Tibial nerve (tissue), 4 donors: ENCODE measurements at regions not wholly inside any gene's neighbourhood (a gene's known extent, or its start where the extent isn't known, plus 50 kb on each side); places are given as distances from the start of the nearest gene placed in this dataset.

Experiments
- DNase-seq, 2 donors: peaks; one replicate each; pipeline ENCODE4 v3.0.0-alpha.2; 2019; ENCODE audit warnings: low spot score in 2 of 2
- H3K27ac ChIP-seq, 4 donors: fragments of 200-600 bp; sonication (generic) in 3 of 4; one replicate each; pipeline ENCODE4 v1.5.1; 2017 to 2019; ENCODE audit warnings: mild to moderate bottlenecking in 1 of 4
- H3K27me3 ChIP-seq, 2 donors: fragments of 200-600 bp; sonication (generic) in 1 of 2; one replicate each; pipeline versions ENCODE4 v1.5.1 to v1.6.0; 2017 to 2019
- H3K36me3 ChIP-seq, 3 donors: fragments of 200-600 bp; sonication (generic); one replicate each; pipeline ENCODE4 v1.5.1; 2018 to 2019
- H3K4me1 ChIP-seq, 4 donors: fragments of 200-600 bp; sonication (generic) in 3 of 4; one replicate each; pipeline ENCODE4 v1.5.1; 2017 to 2019
- H3K4me3 ChIP-seq, 4 donors: fragments of 200-600 bp; sonication (generic) in 3 of 4; one replicate each; pipeline ENCODE4 v1.5.1; 2017 to 2019; ENCODE audit warnings: mild to moderate bottlenecking in 1 of 4, moderate library complexity in 1 of 4
- H3K9me3 ChIP-seq, 4 donors: fragments of 200-600 bp; sonication (generic) in 3 of 4; one replicate each; pipeline ENCODE4 v1.5.1; 2017 to 2019
- EP300 ChIP-seq, 2 donors: sonication (generic); formaldehyde crosslinking; IDR thresholded peaks; one replicate each; pipeline ENCODE4 v1.6.1; 2017; ENCODE audit warnings: antibody characterized with exemption in 2 of 2, mild to moderate bottlenecking in 1 of 2
- POLR2A ChIP-seq, 2 donors: fragments of 450-650 bp; IDR thresholded peaks; one replicate each; pipeline ENCODE4 v1.6.1; 2017; ENCODE audit warnings: antibody characterized with exemption in 2 of 2, mild to moderate bottlenecking in 2 of 2, moderate library complexity in 2 of 2
- WGBS, 2 donors: methylation state at CpG; one replicate each; pipeline ENCODE4 v1.1.5; 2018; 5-methylcytosine and 5-hydroxymethylcytosine counted together
- TF ChIP-seq, protein P1 (sequence below), 5 experiments: fragments of 200-600 bp in 3 of 5; fragments of 450-650 bp in 2 of 5; sonication (generic) in 3 of 5; IDR thresholded peaks; one replicate each; pipeline ENCODE4 v1.5.1; 2016 to 2019; ENCODE audit warnings: antibody characterized with exemption in 5 of 5, mild to moderate bottlenecking in 3 of 5, moderate library complexity in 2 of 5

DNA sequence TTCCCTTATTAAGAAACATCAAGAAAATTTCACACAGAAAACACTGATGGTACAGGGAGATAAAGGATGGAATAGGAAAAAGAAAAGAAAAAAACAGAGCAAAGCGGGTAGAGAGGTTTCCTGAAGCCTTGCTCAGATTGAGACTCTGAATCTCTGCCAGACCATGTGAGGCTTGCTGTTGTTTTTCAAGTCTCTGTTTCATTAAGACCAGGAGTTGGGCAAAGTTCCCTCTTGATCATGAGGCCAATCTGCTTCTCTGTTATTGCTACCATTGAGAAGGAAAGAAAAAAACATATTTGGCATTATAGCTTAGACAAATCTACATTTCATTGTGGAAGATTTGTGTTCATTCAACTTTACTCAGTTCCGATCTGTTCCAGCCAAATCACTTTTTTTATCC is 201.6 kb upstream of the SOX9 start:
- Histone ChIP-seq H3K27me3 (no peaks in the 10 kb centered on the region), H3K4me3 (no peak overlapping the region), H3K36me3 (no peaks in the 10 kb centered on the region), H3K27ac (no peak overlapping the region), H3K9me3 (no peaks in the 10 kb centered on the region), H3K4me1 (no peaks in the 10 kb centered on the region)
- peak in 1 of 2 donors; percentile 7 for DNase-seq
- TF ChIP-seq, protein P1, sequence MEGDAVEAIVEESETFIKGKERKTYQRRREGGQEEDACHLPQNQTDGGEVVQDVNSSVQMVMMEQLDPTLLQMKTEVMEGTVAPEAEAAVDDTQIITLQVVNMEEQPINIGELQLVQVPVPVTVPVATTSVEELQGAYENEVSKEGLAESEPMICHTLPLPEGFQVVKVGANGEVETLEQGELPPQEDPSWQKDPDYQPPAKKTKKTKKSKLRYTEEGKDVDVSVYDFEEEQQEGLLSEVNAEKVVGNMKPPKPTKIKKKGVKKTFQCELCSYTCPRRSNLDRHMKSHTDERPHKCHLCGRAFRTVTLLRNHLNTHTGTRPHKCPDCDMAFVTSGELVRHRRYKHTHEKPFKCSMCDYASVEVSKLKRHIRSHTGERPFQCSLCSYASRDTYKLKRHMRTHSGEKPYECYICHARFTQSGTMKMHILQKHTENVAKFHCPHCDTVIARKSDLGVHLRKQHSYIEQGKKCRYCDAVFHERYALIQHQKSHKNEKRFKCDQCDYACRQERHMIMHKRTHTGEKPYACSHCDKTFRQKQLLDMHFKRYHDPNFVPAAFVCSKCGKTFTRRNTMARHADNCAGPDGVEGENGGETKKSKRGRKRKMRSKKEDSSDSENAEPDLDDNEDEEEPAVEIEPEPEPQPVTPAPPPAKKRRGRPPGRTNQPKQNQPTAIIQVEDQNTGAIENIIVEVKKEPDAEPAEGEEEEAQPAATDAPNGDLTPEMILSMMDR (IDR thresholded peaks at IDR 0.05): no peak
- TF ChIP-seq EP300 (IDR thresholded peaks at IDR 0.05) (no peak), POLR2A (IDR thresholded peaks at IDR 0.05) (no peak)
- WGBS, 2 donors: 35 to 39% methylated on average over 2 of the region's 2 CpGs

DNA sequence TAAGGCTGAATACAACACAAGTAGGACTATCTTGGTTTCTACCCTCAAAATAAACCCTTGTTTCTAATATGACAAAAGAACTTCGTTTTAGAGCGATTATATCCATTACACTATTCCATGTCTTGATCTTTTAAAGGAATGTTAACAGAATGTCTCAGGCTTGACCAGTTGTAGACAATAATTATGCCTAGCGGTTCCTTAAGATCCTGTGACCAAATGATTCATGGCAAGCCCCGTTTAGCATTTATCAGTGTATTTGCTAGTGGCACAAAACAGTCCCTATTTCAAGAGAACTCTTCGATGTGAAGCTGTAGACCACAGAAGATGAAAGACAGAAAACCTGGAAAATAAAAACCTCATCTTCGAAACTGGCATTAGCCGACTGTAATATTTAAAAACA is 200.9 kb upstream of the SOX9 start:
- H3K4me3 ChIP-seq: no peak overlapping the region
- no peaks in the 10 kb centered on the region for H3K27me3 ChIP-seq
- DNase-seq: no peak
- H3K4me1 ChIP-seq: no peaks in the 10 kb centered on the region
- H3K36me3 ChIP-seq: no peaks in the 10 kb centered on the region
- no peak for TF ChIP-seq EP300 (IDR thresholded peaks at IDR 0.05)
- TF ChIP-seq, protein P1 (IDR thresholded peaks at IDR 0.05): no peak
- TF ChIP-seq POLR2A (IDR thresholded peaks at IDR 0.05): no peak
- H3K9me3 ChIP-seq: no peaks in the 10 kb centered on the region
- H3K27ac ChIP-seq: no peak overlapping the region
- 55 to 66% methylated on average over 7 of the region's 7 CpGs for WGBS, 2 donors

DNA sequence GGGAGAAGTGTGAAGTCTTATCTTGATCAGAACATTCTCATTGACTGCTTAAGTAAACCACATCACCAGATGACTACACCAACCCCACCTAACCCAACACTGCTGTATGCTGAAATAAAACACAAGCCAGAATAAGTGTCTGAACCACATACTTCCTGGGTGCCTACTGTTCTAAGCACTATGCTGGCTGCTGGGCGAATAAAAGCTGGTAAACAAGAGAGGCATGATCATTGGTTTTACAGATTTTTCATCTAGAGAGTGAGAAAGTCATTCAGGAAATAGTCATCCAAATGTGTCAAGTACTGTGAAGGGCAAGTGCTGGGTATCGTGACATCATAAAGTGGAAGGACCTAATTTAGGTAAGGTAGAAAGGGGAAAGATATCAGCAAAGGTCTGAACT is 199.0 kb upstream of the SOX9 start:
- WGBS, 2 donors: 83 to 85% methylated on average over 2 of the region's 2 CpGs

DNA sequence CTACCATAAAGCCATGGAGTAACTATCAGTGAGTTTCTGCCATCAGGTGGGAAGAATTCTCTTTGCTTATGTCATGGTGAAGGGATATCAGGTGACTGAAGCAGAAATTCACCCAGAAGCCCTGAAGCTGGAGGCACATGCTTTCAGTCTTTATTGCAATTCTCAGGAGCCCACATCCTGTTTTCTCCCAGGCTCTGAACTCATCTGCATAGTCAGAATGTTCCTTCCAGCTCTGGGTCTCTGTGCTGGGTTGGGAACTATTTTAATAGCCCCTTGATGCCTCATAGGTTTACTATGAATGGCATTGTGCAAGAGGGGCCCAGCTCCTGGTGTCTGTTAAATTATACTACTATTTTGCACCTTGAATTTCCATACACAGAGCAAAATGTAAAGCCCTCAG is 198.4 kb upstream of the SOX9 start:
- no peaks in the 10 kb centered on the region for H3K36me3 ChIP-seq
- no peak overlapping the region for H3K27ac ChIP-seq
- H3K4me1 ChIP-seq: no peaks in the 10 kb centered on the region
- no peak for DNase-seq
- TF ChIP-seq POLR2A (IDR thresholded peaks at IDR 0.05) (no peak), EP300 (IDR thresholded peaks at IDR 0.05) (no peak)
- TF ChIP-seq, protein P1 (IDR thresholded peaks at IDR 0.05): no peak
- H3K27me3 ChIP-seq: no peaks in the 10 kb centered on the region
- no peak overlapping the region for H3K4me3 ChIP-seq
- no peaks in the 10 kb centered on the region for H3K9me3 ChIP-seq

More for the DNA sequence above, 199.0 kb upstream of the SOX9 start:
- H3K27me3 ChIP-seq: no peaks in the 10 kb centered on the region
- H3K4me3 ChIP-seq: no peak overlapping the region
- H3K36me3 ChIP-seq: no peaks in the 10 kb centered on the region
- no peak overlapping the region for H3K27ac ChIP-seq
- no peaks in the 10 kb centered on the region for H3K9me3 ChIP-seq
- no peak for DNase-seq
- TF ChIP-seq EP300 (IDR thresholded peaks at IDR 0.05): no peak
- TF ChIP-seq POLR2A (IDR thresholded peaks at IDR 0.05): no peak
- TF ChIP-seq, protein P1 (IDR thresholded peaks at IDR 0.05): no peak
- H3K4me1 ChIP-seq: no peaks in the 10 kb centered on the region

- Histone ChIP-seq H3K9me3 (no peaks in the 10 kb centered on the region), H3K4me3 (no peak overlapping the region), H3K4me1 (no peaks in the 10 kb centered on the region), H3K36me3 (no peaks in the 10 kb centered on the region), H3K27me3 (no peaks in the 10 kb centered on the region), H3K27ac (no peak overlapping the region)
- 87 to 90% methylated on average over 5 of the region's 5 CpGs for WGBS, 2 donors
- DNase-seq: no peak
- no peak for TF ChIP-seq EP300 (IDR thresholded peaks at IDR 0.05)
- no peak for TF ChIP-seq POLR2A (IDR thresholded peaks at IDR 0.05)
- TF ChIP-seq, protein P1 (IDR thresholded peaks at IDR 0.05): no peak
Measured at GRCh38 chr17:71926746-71927398, 193.9 kb upstream of the SOX9 start.
